K562 (cell line): ENCODE measurements at regions not wholly inside any gene's neighbourhood (a gene's known extent, or its start where the extent isn't known, plus 50 kb on each side); places are given as distances from the start of the nearest gene placed in this dataset.
A peak's percentile ranks its signal among the peaks of the same experiment; 100 is the strongest.

ENCODE experiments used
- BCOR ChIP-seq: fragments of 450-650 bp; IDR thresholded peaks from 2 replicates; pipeline ENCODE4 v1.6.1; 2016
- CHAMP1 ChIP-seq: fragments of 450-650 bp; IDR thresholded peaks from 2 replicates; pipeline ENCODE4 v1.6.1; 2016; ENCODE audit warnings: mild to moderate bottlenecking
- CHD4 ChIP-seq: fragments of 200-600 bp; sonication (generic); IDR thresholded peaks from 3 replicates; pipeline ENCODE4 v1.6.1; 2012; ENCODE audit warnings: low read depth, mild to moderate bottlenecking, mixed read lengths, low read length, inconsistent platforms; ENCODE audit not compliant: insufficient read depth, insufficient replicate concordance, poor library complexity, severe bottlenecking
- COPS2 ChIP-seq: fragments of 450-650 bp; conservative IDR thresholded peaks from 2 replicates; pipeline ENCODE4 v1.6.1; 2016; ENCODE audit warnings: mild to moderate bottlenecking, moderate library complexity
- HMG20A ChIP-seq: fragments of 450-650 bp; formaldehyde crosslinking; conservative IDR thresholded peaks from 2 replicates; pipeline ENCODE4 v1.4.0; 2020; ENCODE audit warnings: mild to moderate bottlenecking, mixed read lengths
- HNRNPUL1 ChIP-seq: fragments of 200-400 bp; formaldehyde crosslinking; IDR thresholded peaks from 2 replicates; pipeline ENCODE4 v1.6.1; 2017; ENCODE audit warnings: low read length
- HOMEZ ChIP-seq: fragments of 250-450 bp; sonication (Bioruptor Pico); IDR thresholded peaks from 2 replicates; pipeline ENCODE4 v1.4.0; 2020; ENCODE audit warnings: mild to moderate bottlenecking, moderate library complexity
- HOXB6 ChIP-seq: fragments of 250-450 bp; sonication (Bioruptor Pico); IDR thresholded peaks from 2 replicates; pipeline ENCODE4 v1.5.1; 2022; ENCODE audit warnings: mild to moderate bottlenecking, borderline replicate concordance
- ILF3 ChIP-seq: fragments of 450-650 bp; IDR thresholded peaks from 2 replicates; pipeline ENCODE4 v1.6.1; 2018; ENCODE audit warnings: antibody characterized with exemption, mild to moderate bottlenecking, moderate library complexity, borderline replicate concordance
- JUNB ChIP-seq: fragments of 450-650 bp; formaldehyde crosslinking; conservative IDR thresholded peaks from 2 replicates; pipeline ENCODE4 v1.4.0; 2020; ENCODE audit warnings: mild to moderate bottlenecking
- MCM3 ChIP-seq: fragments of 450-650 bp; IDR thresholded peaks from 2 replicates; pipeline ENCODE4 v1.6.1; 2016
- MXI1 ChIP-seq: IDR thresholded peaks from 2 replicates; pipeline ENCODE4 v1.6.1; 2011; ENCODE audit warnings: low read depth, mild to moderate bottlenecking, improper control_type of control experiment, low read length
- MYNN ChIP-seq, 2 experiments: sonication (generic); formaldehyde crosslinking in 1 of 2; IDR thresholded peaks; 2 replicates each; pipeline versions ENCODE4 v1.5.0 to v1.6.1; 2016 to 2020; ENCODE audit warnings: antibody characterized with exemption in 1 of 2, missing genetic modification reagents in 1 of 2
- NFIC ChIP-seq: fragments of 450-650 bp; IDR thresholded peaks from 2 replicates; pipeline ENCODE4 v1.6.1; 2017; ENCODE audit warnings: mild to moderate bottlenecking, inconsistent platforms
- NFXL1 ChIP-seq: fragments of 450-650 bp; formaldehyde crosslinking; IDR thresholded peaks from 2 replicates; pipeline ENCODE4 v1.4.0; 2021; ENCODE audit warnings: mild to moderate bottlenecking
- PHB2 ChIP-seq: fragments of 450-650 bp; IDR thresholded peaks from 2 replicates; pipeline ENCODE4 v1.6.1; 2017; ENCODE audit warnings: low read depth
- RAD51 ChIP-seq: fragments of 450-650 bp; IDR thresholded peaks from 2 replicates; pipeline ENCODE4 v1.7.1; 2016; ENCODE audit warnings: low read depth, mild to moderate bottlenecking, borderline replicate concordance
- RBM22 ChIP-seq: fragments of 200-400 bp; formaldehyde crosslinking; IDR thresholded peaks from 2 replicates; pipeline ENCODE4 v1.6.1; 2018; ENCODE audit warnings: low read length, low read depth; ENCODE audit not compliant: poor library complexity, severe bottlenecking
- SMC3 ChIP-seq: conservative IDR thresholded peaks from 2 replicates; pipeline ENCODE4 v1.6.1; 2011; ENCODE audit warnings: low read depth, low read length, improper control_type of control experiment; ENCODE audit not compliant: insufficient read depth
- TAF1 ChIP-seq: IDR thresholded peaks from 2 replicates; pipeline ENCODE4 v1.6.1; 2011; ENCODE audit warnings: mild to moderate bottlenecking, low read length, moderate library complexity; ENCODE audit not compliant: insufficient read depth, control insufficient read depth, severe bottlenecking; ENCODE audit errors: extremely low read depth
- TFAM ChIP-seq: fragments of 250-450 bp; sonication (Bioruptor Pico); conservative IDR thresholded peaks from 2 replicates; pipeline ENCODE4 v1.5.0; 2021; ENCODE audit warnings: mild to moderate bottlenecking, moderate library complexity
- XRCC5 ChIP-seq: fragments of 200-400 bp; formaldehyde crosslinking; IDR thresholded peaks from 2 replicates; pipeline ENCODE4 v1.6.1; 2017; ENCODE audit warnings: low read depth, mild to moderate bottlenecking, low read length
- ZNF165 ChIP-seq: fragments of 250-450 bp; sonication (Bioruptor Pico); IDR thresholded peaks from 2 replicates; pipeline ENCODE4 v1.4.0; 2020; ENCODE audit warnings: borderline replicate concordance
- ZNF184 ChIP-seq: sonication (generic); formaldehyde crosslinking; IDR thresholded peaks from 2 replicates; pipeline ENCODE4 v1.5.0; 2020; ENCODE audit warnings: missing genetic modification reagents
- ZNF232 ChIP-seq: sonication (generic); formaldehyde crosslinking; IDR thresholded peaks from 2 replicates; pipeline ENCODE4 v1.8.0; 2022; ENCODE audit warnings: mild to moderate bottlenecking, missing genetic modification reagents
- ZNF431 ChIP-seq: sonication (generic); formaldehyde crosslinking; IDR thresholded peaks from 2 replicates; pipeline ENCODE4 v1.8.0; 2022; ENCODE audit warnings: mild to moderate bottlenecking, missing genetic modification reagents
- ZNF561 ChIP-seq: fragments of 450-650 bp; formaldehyde crosslinking; conservative IDR thresholded peaks from 2 replicates; pipeline ENCODE4 v1.4.0; 2020; ENCODE audit warnings: mild to moderate bottlenecking, moderate library complexity
- ZSCAN29 ChIP-seq: fragments of 450-650 bp; IDR thresholded peaks from 2 replicates; pipeline ENCODE4 v1.6.1; 2017

GRCh38 chr2:21228041-21228895 lies 104.5 kb downstream of the TDRD15 start (continued):
- no peak for TF ChIP-seq CHD4
- no peak for TF ChIP-seq ZSCAN29
- no peak for TF ChIP-seq BCOR
- TF ChIP-seq HOMEZ = no peak
- TF ChIP-seq PHB2 = peak; percentile 46; the same call in 1 of the 2 replicates
- TF ChIP-seq CHAMP1 = peak; percentile 93
- no peak for TF ChIP-seq HMG20A (CRISPR knock-in tag)
- no peak for TF ChIP-seq XRCC5
- TF ChIP-seq RBM22 = no peak
- no peak for TF ChIP-seq HNRNPUL1
- peak; percentile 81 for TF ChIP-seq NFIC
- TF ChIP-seq SMC3 = 0 out of 2 replicates have a peak, but pooled peaks have one; percentile 4
- TF ChIP-seq MCM3 = no peak
- TF ChIP-seq ZNF184 (CRISPR knock-in tag) = no peak
- TF ChIP-seq NFXL1 = no peak
- no peak for TF ChIP-seq ZNF232 (CRISPR knock-in tag)
- TF ChIP-seq ILF3 = no peak
- peak; percentile 53; the same call in 1 of the 2 replicates for TF ChIP-seq MYNN (IDR thresholded peaks at IDR 0.05)
- no peak for TF ChIP-seq MYNN (CRISPR knock-in tag; IDR thresholded peaks at IDR 0.05)
- TF ChIP-seq RAD51 = no peak
- no peak for TF ChIP-seq COPS2
- no peak for TF ChIP-seq ZNF431 (CRISPR knock-in tag)
- no peak for TF ChIP-seq ZNF561 (CRISPR knock-in tag)
- no peak for TF ChIP-seq ZNF165
- TF ChIP-seq JUNB (CRISPR knock-in tag) = no peak
- no peak for TF ChIP-seq TFAM
- TF ChIP-seq TAF1 = no peak
- no peak for TF ChIP-seq MXI1
- no peak for TF ChIP-seq HOXB6 (CRISPR knock-in tag)
